Astrocyte of the spinal cord (primary cell): ENCODE measurements at regions not wholly inside any gene's neighbourhood (a gene's known extent, or its start where the extent isn't known, plus 50 kb on each side); places are given as distances from the start of the nearest gene placed in this dataset.

Experiments
- DNase-seq: peaks from one replicate; pipeline ENCODE4 v3.0.0; 2011; ENCODE audit warnings: low read depth, low spot score
- H3K4me3 ChIP-seq: 2 replicates; pipeline ENCODE4 v1.5.1; 2011; ENCODE audit warnings: low read depth, mild to moderate bottlenecking, low read length, moderate library complexity
- in situ Hi-C: cut with HindIII; loops from 2 replicates; pipeline ENCODE4 v1.10.0; 2017; ENCODE audit warnings: low sequenced_read_pairs
- TF ChIP-seq, protein P1 (sequence below): IDR thresholded peaks from 2 replicates; pipeline ENCODE4 v1.5.1; 2012; ENCODE audit warnings: low read depth, mild to moderate bottlenecking, low read length, inconsistent platforms

DNA sequence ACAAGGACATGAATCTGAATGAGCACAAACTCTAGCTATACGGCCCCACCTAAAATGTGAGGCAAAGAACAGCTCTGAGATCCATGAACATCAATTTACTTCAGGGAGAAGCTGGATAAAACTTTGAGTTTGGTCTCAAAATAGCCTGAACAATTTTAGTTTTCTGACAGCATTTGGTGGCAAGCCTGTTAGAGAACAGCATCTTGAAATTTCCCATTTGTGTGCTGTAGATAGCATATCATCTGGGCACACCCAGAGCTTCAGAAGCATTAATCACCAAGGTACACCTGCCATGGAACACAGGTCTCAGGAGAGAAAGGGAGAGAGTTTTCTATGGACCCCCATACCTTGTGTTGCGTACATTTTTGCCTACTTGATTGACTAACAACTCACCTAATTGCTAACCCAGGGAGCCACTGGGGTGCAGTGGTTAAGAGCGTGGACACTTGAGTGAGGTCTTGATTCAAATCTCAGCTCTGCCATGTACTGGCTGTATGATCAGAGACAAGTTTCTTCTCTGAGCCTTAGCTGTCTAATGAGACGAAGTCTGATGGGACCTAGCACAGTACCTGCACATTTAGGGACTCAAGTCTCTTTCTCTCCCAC lies 264.9 kb downstream of the PIK3R1 start:
- TF ChIP-seq, protein P1, sequence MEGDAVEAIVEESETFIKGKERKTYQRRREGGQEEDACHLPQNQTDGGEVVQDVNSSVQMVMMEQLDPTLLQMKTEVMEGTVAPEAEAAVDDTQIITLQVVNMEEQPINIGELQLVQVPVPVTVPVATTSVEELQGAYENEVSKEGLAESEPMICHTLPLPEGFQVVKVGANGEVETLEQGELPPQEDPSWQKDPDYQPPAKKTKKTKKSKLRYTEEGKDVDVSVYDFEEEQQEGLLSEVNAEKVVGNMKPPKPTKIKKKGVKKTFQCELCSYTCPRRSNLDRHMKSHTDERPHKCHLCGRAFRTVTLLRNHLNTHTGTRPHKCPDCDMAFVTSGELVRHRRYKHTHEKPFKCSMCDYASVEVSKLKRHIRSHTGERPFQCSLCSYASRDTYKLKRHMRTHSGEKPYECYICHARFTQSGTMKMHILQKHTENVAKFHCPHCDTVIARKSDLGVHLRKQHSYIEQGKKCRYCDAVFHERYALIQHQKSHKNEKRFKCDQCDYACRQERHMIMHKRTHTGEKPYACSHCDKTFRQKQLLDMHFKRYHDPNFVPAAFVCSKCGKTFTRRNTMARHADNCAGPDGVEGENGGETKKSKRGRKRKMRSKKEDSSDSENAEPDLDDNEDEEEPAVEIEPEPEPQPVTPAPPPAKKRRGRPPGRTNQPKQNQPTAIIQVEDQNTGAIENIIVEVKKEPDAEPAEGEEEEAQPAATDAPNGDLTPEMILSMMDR = no peak
- DNase-seq = no peak
- in situ Hi-C loops = no loop called here
- H3K4me3 ChIP-seq = no peak overlapping the region

DNA sequence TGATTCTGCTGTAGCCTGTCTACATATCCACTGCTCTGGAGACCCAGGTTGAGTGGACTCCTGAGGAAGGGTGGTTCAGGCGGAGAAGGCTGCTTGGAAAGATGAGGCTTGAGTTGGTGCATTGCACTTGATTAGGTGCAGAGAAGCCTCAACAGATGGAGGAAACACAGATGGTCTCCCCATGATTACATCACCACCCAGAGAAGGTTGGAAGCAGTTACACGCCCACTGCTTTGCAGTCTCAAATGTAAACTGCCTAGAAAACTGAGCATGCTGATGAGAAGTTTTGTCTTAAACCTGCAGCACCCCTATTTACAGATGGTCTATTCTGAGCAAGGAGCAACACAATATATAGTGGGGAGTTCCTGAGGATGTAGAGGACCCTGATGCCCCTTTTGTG lies 266.6 kb downstream of the PIK3R1 start:
- no peak overlapping the region for H3K4me3 ChIP-seq
- in situ Hi-C loops = no loop called here
- TF ChIP-seq, protein P1 = no peak
- DNase-seq = no peak

DNA sequence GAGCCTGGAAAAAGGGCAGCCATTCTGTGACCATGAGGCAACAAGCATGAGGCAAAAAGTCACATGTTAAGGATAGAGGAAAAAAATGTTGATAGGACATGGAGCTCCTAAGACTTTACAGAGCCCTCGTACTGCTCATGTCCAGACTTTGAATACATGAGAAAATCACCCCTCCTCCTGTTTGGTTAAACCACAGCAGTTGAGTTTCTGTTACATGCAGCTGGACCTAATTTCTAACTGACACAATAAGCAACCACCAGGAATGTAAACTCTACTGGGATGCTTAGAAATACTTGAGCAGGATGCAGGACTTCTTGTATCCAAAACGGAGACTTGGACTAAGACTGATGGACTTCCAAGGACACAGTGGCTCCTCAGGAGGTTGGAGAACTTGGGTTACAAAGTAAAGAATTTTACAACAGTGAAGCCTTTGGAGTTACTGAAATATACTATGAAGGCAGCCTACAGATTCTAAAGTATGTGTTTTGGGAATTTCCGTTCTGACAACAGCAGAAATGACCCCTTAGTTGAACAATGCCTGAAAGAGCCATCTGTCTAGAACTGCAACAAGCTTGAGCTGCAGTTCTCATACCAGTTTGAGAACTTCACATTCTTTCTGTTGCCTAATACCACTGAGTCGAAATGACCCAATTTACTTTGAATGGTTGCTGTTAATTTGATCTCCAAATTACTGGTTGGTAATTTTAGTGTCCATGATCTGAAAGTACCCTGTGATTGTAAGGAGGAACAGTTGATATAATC lies 268.9 kb downstream of the PIK3R1 start:
- H3K4me3 ChIP-seq = no peak overlapping the region
- in situ Hi-C loops = no loop called here
- TF ChIP-seq, protein P1 = no peak
- peak; percentile 37 for DNase-seq

DNA sequence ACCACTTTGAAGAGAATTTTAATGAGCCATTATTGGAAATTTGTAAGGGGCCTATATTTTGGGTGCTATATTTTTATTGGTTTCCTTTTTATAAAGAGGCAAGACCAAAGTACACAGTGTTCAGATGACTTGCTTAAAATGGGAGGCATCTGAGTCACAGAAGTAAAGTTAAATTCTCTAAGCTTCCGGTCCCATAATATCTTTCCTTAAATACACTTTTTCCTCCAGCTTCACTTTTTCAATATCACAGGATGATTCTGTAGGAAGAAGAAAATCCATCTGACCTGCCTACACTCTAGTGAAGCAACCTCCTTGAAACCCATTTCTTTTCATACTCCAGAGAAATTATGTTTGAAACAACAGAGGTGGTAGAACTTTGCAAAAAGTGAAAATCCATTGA lies 274.0 kb downstream of the PIK3R1 start:
- no peak for DNase-seq
- in situ Hi-C loops = no loop called here
- no peak overlapping the region for H3K4me3 ChIP-seq
- TF ChIP-seq, protein P1 = no peak

DNA sequence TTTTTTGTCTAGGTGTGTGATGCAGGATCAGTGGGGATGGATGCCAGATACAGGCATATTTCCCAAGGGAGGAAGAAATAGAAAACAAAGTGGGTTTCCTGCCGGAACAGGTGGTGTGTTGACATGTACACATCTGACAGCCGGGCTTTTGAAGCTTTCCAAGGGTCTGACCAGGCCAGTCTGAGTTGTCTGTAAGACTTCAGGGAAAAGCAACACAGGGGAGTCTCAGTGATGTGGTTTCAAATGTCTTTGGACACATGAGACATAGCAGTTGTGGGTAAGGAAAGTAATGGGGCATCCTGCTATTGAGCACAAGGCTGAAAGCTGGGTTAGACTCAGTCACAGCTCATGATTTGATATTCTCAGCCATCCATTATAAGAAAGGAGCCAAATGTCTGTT lies 274.9 kb downstream of the PIK3R1 start:
- in situ Hi-C loops = no loop called here
- TF ChIP-seq, protein P1 = no peak
- no peak for DNase-seq
- H3K4me3 ChIP-seq = no peak overlapping the region

DNA sequence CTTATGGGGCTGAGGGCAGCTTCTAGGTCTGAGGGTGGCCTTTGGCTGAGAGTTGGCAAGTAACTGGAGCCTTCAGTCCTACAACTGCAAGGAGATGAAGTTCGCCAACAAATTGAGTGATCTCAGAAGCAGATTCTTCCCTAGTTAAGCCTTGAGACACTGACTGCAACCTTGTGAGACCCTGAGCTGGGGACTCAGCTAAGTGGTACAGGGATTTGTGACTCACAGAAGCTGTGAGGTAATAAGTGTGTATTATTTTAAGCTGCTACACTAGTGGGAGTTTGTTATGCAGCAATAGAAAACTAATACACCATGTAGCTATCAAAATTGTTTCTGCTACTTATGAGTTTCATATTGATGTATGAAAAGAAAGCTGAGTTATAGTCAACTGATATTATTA lies 279.2 kb downstream of the PIK3R1 start:
- DNase-seq = peak; percentile 5
- in situ Hi-C loops = no loop called here
- TF ChIP-seq, protein P1 = no peak

More for the DNA sequence above, 279.2 kb downstream of the PIK3R1 start:
- no peak overlapping the region for H3K4me3 ChIP-seq
